Prostate gland (tissue), 2 donors: ENCODE measurements at regions not wholly inside any gene's neighbourhood (a gene's known extent, or its start where the extent isn't known, plus 50 kb on each side); places are given as distances from the start of the nearest gene placed in this dataset.

ENCODE experiments used
- DNase-seq: peaks from one replicate; pipeline ENCODE4 v3.0.0-alpha.2; 2019; ENCODE audit warnings: low spot score
- H3K27ac ChIP-seq, 2 donors: fragments of 200-600 bp; sonication (generic); 2 replicates each; pipeline ENCODE4 v1.5.1; 2017 to 2019
- H3K27me3 ChIP-seq: fragments of 200-600 bp; sonication (generic); replicated peaks from 2 replicates; pipeline ENCODE4 v1.5.1; 2019; ENCODE audit not compliant: insufficient read depth
- H3K36me3 ChIP-seq, 2 donors: fragments of 200-600 bp; sonication (generic); 1 replicate in 1 of 2; 2 replicates in 1 of 2; pipeline versions ENCODE4 v1.5.1 to v1.8.1; 2017 to 2019
- H3K4me1 ChIP-seq: fragments of 200-600 bp; sonication (generic); replicated peaks from 2 replicates; pipeline ENCODE4 v1.5.1; 2019
- H3K4me3 ChIP-seq, 2 donors: fragments of 200-600 bp; sonication (generic); 2 replicates each; pipeline ENCODE4 v1.5.1; 2017 to 2019
- H3K9me3 ChIP-seq: fragments of 200-600 bp; sonication (generic); 2 replicates; pipeline ENCODE4 v1.5.1; 2017
- POLR2A ChIP-seq: fragments of 450-650 bp; IDR thresholded peaks from one replicate; pipeline ENCODE4 v1.6.1; 2016; ENCODE audit warnings: antibody characterized with exemption, mild to moderate bottlenecking
- POLR2AphosphoS5 ChIP-seq: sonication (generic); formaldehyde crosslinking; IDR thresholded peaks from one replicate; pipeline ENCODE4 v1.6.1; 2017; ENCODE audit warnings: antibody characterized with exemption
- WGBS: methylation state at CpG from one replicate; pipeline ENCODE4 v1.1.5; 2018; 5-methylcytosine and 5-hydroxymethylcytosine counted together
- intact Hi-C: fragments of 100-400 bp; cut with DNase I; formaldehyde crosslinking; loops from one replicate; pipeline ENCODE4 v1.14.2; 2022
- small RNA-seq, 2 donors: library from RNA; depleted of rRNA; stranded (forward); fragments of <200 nt; gene quantifications; one replicate each; pipeline ENCODE3, GENCODE V24; 2016
- TF ChIP-seq, protein P1 (sequence below), 4 experiments: fragments of 200-600 bp in 2 of 4; fragments of 450-650 bp in 2 of 4; sonication (generic) in 2 of 4; IDR thresholded peaks; 1 replicate in 3 of 4; 2 replicates in 1 of 4; pipeline ENCODE4 v1.5.1; 2016 to 2019; ENCODE audit warnings: antibody characterized with exemption in 4 of 4, mild to moderate bottlenecking in 2 of 4, moderate library complexity in 2 of 4

DNA sequence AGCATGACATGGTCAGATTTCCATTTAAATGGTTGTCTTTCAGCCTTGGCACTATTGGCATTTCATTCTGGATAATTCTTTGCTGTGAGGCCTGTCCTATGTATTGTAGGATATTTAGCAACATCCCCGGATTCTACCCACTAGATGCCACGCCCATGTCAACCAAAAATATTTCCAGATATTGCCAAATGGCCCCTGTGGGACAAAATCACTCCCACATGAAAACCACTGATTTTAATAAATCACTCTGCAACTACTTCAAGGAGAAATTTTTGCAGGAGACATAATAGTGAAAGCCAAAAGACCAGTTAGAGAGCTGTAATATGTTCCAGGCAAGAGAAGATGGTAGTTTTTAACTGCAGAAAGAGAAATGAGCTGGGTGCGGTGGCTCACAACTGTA, 55.9 kb upstream of the RARB start:
- Histone ChIP-seq H3K27me3 (no peaks in the 10 kb centered on the region), H3K4me1 (no peaks in the 10 kb centered on the region), H3K36me3 (no peaks in the 10 kb centered on the region), H3K4me3 (no peak overlapping the region), H3K27ac (no peak overlapping the region), H3K9me3 (no peaks in the 10 kb centered on the region)
- DNase-seq, result no peak
- TF ChIP-seq POLR2A (no peak), POLR2AphosphoS5 (no peak)
- TF ChIP-seq, protein P1, sequence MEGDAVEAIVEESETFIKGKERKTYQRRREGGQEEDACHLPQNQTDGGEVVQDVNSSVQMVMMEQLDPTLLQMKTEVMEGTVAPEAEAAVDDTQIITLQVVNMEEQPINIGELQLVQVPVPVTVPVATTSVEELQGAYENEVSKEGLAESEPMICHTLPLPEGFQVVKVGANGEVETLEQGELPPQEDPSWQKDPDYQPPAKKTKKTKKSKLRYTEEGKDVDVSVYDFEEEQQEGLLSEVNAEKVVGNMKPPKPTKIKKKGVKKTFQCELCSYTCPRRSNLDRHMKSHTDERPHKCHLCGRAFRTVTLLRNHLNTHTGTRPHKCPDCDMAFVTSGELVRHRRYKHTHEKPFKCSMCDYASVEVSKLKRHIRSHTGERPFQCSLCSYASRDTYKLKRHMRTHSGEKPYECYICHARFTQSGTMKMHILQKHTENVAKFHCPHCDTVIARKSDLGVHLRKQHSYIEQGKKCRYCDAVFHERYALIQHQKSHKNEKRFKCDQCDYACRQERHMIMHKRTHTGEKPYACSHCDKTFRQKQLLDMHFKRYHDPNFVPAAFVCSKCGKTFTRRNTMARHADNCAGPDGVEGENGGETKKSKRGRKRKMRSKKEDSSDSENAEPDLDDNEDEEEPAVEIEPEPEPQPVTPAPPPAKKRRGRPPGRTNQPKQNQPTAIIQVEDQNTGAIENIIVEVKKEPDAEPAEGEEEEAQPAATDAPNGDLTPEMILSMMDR (IDR thresholded peaks at IDR 0.05), result no peak
- 95% methylated on average over 3 of the region's 3 CpGs for WGBS
- intact Hi-C loops, result no loop called here

DNA sequence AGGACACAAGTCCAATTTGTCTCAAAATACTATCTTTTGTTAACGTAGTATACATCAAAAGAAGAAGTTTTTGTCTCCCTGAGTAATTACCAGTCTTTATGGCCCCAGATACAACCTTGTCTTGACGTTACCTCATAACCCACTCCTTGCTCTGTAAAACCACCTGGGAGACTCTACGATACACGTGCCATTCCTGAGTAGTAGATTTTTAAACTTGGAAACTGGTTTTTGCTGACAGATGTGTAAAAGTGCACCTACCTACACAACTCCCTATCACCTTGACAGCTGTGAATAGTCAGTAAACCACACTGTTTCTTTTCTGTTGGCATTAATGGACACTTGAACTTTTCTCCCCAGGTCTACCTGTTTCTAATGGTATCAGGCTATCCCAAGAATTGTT, 51.7 kb upstream of the RARB start:
- Histone ChIP-seq H3K4me3 (no peak overlapping the region), H3K27me3 (no peaks in the 10 kb centered on the region), H3K9me3 (no peaks in the 10 kb centered on the region), H3K4me1 (no peaks in the 10 kb centered on the region), H3K36me3 (no peaks in the 10 kb centered on the region), H3K27ac (no peak overlapping the region)
- WGBS, result 63% methylated on average over 4 of the region's 4 CpGs
- DNase-seq, result no peak
- TF ChIP-seq POLR2AphosphoS5, result no peak
- no peak for TF ChIP-seq POLR2A
- TF ChIP-seq, protein P1 (IDR thresholded peaks at IDR 0.05), result no peak
- intact Hi-C loops, result no loop called here

GRCh38 chr3:25377042-25377441, 51.0 kb upstream of the RARB start:
- no peaks in the 10 kb centered on the region for H3K9me3 ChIP-seq
- H3K27me3 ChIP-seq, result no peaks in the 10 kb centered on the region
- WGBS, result 72% methylated on average over 2 of the region's 2 CpGs
- H3K4me3 ChIP-seq, result no peak overlapping the region
- no peak for DNase-seq
- no peaks in the 10 kb centered on the region for H3K36me3 ChIP-seq
- TF ChIP-seq POLR2AphosphoS5 (no peak), POLR2A (no peak)
- TF ChIP-seq, protein P1 (IDR thresholded peaks at IDR 0.05), result no peak
- no peak overlapping the region for H3K27ac ChIP-seq
- intact Hi-C loops, result no loop called here
- H3K4me1 ChIP-seq, result no peaks in the 10 kb centered on the region

Small RNAs in the stretch of these regions (small RNA-seq; reads per million reads assigned to genes)
- gene RN7SL216P (0 reads per million in 2 donors), gene RNA5SP125 (0 reads per million in 2 donors), gene RNA5SP126 (0 to 0.09 reads per million in 2 donors)
